GM11168 (cell line): ENCODE measurements at regions not wholly inside any gene's neighbourhood (a gene's known extent, or its start where the extent isn't known, plus 50 kb on each side); places are given as distances from the start of the nearest gene placed in this dataset.
"Not testable (repeated sequence)": the region's sequence is repeated elsewhere in the genome, so short reads cannot be mapped to it uniquely, and the experiment has no call there.

ENCODE experiments used
- in situ Hi-C: fragments of 300-500 bp; cut with MboI; formaldehyde crosslinking; loops from one replicate; pipeline ENCODE4 v1.12.0; 2022; ENCODE audit warnings: low sequenced_read_pairs; ENCODE audit not compliant: unreplicated experiment

DNA sequence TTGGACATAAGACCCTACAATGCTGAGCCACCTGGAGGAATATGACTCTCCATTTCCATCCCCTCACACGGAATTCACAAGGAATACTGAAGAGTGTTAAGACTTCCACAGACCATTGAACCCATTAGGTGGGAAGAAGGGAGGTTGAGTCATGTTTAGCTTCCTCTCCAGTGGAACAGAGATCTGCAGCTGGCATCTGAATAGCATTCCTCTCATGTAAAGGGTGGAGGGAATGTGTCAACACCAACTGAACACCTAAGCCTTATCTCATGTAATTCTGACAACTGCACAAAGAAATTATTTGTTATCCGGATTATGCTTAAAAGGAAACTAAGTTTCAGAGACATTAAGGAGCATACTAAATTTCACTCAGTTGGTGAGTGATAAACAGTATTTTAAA is 705.9 kb downstream of the MAFB start:
- in situ Hi-C loops = no loop called here

DNA sequence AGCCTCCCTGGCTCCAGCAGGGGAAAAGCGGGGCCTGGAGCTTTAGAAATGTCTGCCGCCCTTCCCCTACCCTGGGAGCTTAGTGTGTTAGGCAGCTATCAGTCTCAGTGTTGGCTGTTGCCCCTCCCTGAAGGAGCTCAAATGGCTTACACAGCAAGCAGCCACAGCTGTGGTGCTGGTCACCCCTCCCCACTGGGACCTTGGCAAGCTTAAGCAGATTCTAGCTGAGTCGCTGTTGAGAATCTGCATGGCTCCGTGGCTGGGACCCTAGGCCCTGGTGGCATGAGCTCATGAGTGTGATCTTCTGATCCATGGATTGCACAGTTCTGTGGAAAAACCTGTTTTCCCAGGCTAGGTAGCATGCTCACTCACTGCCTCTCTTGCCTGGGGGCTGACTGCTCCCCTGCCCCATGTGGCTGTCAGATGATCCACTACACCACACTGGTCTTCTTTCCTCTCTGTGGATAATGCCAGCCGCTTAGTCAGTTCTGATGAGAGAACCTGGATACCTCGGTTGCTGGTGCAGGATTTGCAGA is 714.0 kb downstream of the MAFB start:
- in situ Hi-C loops = no loop called here

DNA sequence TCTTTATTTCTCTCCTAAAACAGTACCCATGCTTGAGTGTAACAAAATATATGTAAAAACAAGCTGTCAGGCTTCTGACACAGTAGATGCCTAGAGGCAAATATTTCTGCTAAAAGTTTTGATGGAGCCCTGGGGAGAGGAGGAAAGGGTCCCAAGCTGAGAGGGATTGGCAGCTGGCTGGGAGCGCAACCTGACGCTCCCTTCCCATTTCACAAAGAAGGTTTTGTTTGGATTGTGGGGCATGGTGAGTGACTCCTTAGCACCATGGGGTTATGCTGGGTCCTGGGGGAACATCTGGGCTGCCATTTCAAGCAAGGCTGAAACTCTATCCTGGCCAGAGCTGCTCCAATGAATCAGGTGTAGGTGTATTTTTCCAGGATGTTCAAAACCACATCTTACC is 720.5 kb downstream of the MAFB start:
- in situ Hi-C loops = no loop called here

DNA sequence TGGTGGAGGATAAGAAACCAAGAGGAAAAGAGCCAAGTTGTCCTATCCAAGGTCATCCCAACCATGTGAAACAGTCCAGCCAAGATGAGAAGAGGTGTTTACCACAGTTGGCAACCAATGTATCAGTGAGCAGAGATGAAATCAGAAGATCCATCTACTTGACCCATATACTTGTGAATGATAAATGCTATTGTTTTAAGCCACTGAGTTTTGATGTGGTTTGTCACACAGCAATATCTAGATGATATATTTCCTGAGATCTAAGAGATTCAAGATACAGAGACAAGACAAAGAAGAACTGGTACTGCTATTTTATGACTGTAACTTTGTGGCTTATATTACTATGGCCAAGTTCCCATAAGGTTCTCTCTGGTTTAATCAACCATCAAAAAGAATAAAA is 721.2 kb downstream of the MAFB start:
- in situ Hi-C loops = no loop called here

DNA sequence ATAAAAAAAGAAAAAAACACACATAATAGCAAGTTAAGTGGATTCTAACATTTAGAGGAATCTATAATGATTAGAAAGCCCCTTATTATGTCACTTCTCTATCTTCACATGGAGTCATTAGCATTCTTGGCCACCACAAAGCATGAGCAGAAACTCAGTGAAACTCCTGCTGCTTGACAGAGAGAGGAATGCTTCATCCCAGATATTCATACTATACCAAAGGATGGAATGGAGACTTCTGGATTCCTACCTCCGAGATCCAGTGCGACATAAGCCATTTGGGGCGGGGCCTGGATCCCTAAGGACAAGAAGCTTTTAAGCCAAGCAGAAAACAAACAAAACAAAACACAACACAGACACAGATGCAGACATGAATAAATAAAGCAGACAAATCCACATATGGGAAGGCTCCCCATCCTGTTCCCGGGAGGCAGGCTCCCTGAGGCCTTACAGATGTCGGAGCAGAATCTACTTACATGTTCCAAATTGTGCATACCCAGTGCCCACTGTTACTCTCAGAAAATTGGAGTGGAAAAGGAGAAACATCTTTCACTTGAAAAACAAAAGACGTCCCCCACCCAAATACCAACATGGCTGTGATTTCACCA is 727.3 kb downstream of the MAFB start:
- in situ Hi-C loops = no loop called here

DNA sequence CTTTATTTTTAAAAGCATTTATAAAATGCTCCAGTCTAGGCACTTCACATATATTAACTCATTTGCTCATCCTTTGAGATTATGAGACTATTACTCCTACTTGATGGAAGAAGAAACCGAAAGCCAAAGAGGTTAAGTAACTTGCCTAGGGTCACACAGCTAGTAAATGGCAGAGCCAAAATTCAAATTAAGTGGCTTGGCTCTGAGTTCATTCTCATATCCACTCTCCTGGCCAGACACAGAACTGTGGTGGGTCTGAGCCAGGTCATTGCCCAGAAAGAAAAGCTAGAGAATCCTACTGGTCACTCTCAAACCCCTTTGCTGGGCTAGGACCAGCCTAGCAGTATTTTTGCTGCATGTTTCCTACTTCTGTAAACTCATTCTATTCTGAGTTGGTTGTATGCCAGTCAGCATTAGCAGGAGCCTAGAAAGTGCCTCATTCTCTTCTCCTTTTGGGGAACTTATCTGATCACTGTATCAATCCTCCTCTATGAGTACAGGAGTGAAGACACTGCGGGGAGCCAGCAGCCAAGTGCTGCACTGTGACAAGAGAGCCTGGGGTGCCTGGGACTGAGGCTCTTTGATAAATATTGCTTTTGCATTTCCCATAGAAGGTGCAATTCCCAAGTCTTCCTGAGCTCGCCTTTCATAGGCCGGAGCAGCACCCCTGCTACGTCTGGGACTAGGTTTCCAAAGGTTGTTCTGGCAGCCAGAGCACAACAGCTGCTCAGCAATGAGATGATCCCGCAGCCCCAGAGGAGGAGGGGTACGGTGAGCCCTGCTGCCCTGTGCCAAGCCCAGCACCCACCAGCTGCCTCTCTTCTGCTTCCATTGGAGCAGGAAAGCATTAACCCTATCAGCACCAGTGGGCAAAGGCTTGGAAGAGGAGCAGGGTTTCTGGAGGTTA is 728.3 kb downstream of the MAFB start:
- in situ Hi-C loops = no loop called here

DNA sequence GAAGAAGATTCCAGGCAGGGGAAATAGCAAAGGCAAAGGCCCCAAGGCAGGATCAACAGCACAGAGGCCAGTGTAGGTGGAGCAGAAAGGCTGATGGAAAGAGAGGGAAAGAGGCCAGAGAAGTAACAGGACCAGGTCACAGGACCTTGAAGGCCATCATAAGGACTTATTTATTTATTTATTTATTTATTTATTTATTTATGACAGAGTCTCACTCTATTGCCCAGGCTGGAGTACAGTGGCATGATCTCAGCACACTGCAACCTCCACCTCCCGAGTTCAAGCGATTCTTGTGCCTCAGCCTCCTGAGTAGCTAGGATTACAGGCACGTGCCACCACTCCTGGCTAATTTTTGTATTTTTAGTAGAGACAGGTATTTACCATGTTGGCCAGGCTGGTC is 731.1 kb downstream of the MAFB start:
- in situ Hi-C loops = not testable (repeated sequence)

DNA sequence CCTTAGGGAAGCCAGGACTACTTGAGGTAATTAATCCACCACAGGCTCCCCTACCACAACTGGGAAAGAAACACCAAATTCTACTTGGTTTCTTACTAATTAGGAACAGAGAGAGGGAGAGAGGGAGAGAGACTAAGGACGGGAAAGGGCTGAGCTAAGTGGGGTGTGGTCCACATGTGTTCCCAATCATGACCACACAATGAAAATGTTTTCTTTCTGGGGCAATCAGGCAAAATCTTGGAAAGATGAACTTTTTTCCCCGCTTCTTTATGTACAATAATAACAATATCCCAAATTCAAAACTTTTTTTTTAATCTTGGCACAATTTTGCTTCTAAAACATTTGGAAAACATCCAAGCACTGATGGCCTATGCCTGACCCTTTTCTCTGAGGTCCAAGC is 734.4 kb downstream of the MAFB start:
- in situ Hi-C loops = no loop called here

DNA sequence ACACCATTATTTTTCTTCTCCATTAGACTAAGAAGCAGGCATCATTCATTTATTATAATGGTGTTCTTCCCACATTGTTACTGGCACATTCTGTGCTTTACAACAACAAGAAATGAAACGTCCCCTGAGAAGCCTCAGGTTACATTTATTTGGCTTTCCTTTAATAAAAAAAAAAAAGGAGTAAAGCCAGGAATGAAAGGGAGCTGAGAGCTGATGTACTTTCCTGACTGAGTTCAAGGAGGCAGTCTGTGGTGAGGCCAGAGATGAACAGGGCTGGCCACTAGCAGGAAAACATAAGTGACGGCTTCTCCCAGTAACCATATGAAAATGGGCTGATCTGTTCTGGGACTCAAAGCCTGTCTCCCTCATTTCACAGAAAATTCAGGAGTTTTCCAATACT is 742.1 kb downstream of the MAFB start:
- in situ Hi-C loops = no loop called here

DNA sequence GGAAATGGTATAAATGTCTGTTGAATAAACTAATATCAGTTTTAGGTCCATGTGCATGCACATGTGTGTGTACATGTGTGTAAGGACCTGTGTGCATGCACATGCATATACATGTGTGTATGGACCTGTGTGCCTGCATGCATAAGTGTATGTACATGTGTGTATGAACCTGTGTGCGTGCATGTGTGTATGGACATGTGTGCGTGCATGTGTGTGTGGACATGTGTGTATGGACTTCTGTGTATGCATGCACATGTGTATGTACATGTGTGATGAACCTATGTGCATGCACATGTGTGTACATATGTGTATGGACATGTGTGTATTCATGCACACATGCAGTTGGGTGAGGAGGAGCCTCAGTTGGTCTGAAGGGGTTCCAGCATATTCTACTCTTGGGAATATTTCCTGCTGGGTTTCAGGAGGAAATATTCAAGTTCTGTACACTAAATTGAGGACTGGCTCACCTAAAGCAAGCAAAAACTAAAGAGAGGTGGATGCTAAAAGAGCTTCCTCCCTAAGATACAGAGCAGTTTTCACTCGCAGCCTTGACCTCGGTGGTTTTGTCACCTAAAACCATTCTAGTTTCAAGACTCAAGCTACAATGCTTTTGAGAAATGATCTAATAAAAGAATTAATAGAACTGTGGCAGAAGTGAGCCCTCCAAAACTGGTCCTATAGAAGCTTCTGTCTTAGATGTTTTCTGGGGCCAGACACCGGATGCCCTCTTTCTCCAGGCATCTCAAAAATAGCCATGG is 742.8 kb downstream of the MAFB start:
- in situ Hi-C loops = no loop called here

DNA sequence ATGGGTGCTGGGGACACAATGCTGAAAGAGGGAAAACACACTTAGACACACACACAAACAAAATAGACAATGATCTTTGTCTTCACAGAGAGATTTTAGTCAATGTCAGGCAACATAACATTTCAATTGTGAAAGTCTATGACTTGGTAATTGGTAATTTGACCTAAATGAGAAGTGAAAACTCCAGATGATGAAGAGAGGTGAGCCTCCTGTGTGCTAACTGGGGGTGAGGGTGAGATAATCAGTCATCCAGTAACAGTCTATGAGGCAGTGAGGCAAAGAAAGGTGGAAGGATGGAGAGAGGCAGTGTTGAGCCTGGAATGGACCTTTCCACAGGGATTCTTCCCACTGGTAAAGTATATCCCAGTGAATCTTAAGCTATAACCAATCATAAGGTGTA is 744.2 kb downstream of the MAFB start:
- in situ Hi-C loops = no loop called here

DNA sequence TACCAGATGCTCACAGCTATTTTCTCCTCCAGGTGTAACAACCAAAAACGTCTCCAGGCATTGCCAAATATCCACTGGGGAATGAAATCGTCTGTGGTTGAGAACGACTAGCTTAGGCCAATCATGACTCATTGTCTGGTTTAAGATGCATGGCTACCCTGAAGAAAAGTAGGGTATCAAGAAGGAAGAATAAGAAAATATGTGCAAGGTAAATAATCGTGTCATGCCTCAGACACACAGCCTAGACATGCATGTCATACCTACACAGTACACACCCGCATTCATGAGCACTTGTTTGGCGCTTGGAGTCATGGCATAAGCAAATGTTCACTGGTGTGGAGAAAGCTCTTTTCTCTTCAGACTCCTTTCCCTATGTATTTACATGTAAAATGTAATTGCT is 745.7 kb downstream of the MAFB start:
- in situ Hi-C loops = no loop called here

DNA sequence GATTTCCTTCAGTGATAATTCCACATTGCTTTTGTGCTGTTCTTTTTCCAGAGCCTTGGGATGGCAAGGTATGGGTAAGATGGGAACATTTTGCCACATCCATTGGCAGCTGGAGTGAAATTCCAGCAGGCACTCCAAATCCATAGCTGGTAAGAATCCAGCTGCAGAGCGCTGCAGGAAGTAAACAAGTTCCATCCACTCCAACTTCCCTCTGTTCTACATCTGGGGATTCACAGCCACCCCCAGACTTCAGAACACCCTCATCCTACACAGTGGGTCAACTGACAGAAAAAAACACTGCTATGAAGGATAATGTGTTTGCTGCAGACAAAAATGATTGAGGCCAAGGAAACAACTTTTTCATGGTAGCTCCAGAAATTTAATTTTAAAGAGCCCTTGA is 747.8 kb downstream of the MAFB start:
- in situ Hi-C loops = no loop called here

DNA sequence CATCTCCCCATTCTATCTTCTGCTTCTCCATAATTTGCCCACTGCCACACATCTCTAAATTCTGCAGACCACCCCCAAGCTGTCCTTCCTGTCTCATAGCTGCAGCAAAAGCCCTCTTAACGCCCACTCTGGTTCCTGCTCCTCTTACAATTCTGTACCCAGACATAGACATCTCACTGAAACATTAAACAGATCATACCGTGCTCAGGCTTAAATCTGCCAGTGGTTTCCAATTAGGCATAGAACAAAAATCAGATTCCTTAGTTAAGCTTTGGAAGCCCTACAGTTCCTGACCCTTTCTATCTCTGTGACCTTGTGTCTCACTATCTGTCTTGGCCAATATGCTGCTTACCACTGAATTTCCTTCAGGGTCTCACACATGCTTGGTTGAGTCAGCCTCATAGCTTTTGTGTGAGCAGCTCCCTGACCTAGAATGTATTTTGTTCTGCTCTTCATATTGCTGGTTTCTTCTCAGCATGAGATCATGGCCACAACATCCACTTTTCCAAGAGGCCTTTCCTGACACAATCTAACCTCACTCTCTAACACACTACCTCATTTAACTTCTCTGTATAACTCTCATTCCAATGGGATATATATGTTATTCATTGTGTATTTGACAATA is 749.7 kb downstream of the MAFB start:
- in situ Hi-C loops = no loop called here

DNA sequence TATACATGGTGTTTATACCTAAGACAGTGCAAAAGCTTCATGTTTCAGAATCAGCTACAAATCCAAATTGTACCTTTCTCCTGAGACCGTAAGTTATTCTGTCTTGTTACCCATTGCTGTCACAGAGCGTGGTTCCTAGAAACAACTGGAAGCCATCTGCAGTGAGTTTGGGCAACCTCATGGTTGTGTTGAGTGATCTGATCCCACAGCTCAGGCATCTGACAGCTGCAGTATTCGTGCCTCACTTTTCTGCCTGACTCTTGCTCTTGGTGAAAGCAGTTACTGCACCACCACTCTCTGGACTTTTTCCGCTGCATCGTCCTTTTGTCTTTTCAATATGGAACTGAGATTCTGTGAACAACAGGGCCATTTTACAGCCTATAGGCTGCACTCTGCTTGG is 752.6 kb downstream of the MAFB start:
- in situ Hi-C loops = no loop called here

DNA sequence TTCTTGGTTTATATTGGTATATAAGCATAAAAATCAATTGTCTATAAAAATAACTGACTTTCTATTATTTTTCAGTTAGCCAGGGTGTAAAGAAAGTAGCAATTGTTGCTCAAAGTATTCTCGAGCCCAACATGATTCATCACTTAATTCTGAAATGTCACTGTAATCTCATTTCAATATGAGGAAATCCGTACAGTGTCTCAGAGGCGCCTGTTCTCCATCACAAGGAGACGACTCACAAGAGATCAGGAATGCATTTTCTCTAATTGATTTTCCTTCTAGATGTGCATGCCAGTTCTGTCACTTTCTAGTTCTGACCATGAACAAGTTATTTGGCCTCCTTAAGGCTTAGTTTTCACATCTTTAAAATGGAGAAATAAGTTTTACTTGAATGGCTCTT is 753.1 kb downstream of the MAFB start:
- in situ Hi-C loops = no loop called here

DNA sequence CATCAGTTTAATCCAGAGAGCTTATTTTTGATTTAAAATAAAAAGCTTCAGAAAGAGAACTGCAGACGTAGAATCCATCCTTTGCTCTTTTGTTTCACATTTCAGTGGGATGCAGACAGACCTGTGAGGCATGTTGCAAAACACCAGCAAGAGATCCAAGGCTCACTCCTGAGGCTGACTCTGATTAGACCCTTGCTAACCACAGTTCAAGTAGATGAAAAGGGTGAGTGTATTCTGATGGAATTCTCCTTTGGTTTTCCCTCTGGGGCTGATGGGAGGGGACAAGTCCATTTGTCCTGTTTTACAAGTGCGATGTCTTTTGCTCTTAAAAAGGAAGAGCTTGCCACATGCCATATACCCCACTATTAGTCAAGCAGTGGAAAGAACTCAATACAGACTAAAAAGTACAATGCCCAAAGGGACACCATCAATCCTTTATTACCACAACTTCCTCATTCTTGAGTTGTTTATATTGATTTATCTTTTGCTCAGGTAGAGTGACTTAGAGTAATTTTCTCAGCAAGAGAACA is 772.7 kb downstream of the MAFB start:
- in situ Hi-C loops = no loop called here

DNA sequence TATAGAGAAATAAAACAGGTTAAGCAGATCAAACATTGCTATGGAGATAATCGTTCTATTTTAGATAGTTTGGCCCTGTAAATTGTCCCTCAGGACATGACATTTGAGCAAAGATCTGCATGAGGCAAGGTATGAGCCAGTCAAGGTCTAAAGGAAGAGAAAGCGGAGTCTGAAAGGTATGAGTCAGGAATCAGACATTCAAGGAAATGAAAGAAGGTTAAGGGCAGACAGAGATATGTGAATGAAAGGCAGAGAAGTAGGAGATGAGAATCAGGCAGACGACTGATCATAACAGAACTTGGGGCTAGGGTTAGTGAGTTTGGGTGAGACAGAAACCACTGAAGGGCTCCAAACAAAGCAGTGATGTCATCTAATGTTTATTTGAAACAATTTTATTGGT is 775.8 kb downstream of the MAFB start:
- in situ Hi-C loops = no loop called here

DNA sequence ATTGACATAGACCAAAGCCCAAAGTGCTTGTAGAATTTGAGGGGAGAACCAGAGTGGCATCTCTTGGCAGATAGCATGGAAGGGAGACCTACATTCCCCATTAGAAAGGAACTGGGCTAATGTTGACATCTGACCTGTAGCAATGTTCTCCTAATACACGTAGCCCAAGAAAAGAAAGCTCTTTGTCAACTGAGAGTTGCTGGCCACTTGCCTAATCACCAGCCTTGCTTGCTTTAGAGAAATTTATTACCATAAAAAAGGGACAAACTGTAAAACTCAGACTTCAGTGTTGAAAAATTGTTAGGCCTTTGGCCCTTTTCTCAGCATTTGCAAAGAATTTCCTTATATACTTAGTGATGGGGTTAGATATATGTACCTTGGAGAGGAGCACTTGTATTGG is 777.5 kb downstream of the MAFB start:
- in situ Hi-C loops = no loop called here

DNA sequence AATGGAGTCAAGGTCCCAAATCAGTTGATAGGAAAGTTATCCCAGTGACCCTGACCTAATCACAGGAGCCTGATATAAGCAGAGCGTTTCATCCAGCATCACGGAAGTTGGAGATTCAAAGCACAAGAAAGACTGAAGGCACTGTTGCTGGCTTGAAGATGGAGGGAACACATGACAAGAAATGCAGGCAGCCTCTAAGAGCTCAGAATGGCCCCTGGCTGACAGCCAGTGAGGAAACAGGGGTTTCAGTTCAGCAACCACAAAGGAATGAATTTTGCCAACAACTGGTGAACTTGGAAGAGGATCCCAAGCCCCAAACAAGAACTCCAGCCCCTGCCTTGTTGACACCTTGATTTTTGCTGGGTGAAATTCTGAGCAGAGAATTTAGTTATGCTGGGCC is 778.5 kb downstream of the MAFB start:
- in situ Hi-C loops = no loop called here
